GM23338 (cell line): ENCODE measurements at regions not wholly inside any gene's neighbourhood (a gene's known extent, or its start where the extent isn't known, plus 50 kb on each side); places are given as distances from the start of the nearest gene placed in this dataset.

Source experiments
- ATAC-seq: fragments of 200-7000 bp; cut with Tn5 transposase; 3 replicates; pipeline ENCODE4 v1.9.1; 2020
- DNase-seq: peaks from one replicate; pipeline ENCODE4 v3.0.0-alpha.2; 2015; ENCODE audit warnings: low spot score
- H2AFZ ChIP-seq: fragments of 200-600 bp; sonication (generic); 2 replicates; pipeline ENCODE4 v1.8.0; 2016; ENCODE audit warnings: antibody characterized with exemption, mild to moderate bottlenecking, moderate library complexity
- H3F3A ChIP-seq: fragments of 200-600 bp; sonication (generic); replicated peaks from 2 replicates; pipeline ENCODE4 v1.8.0; 2017; ENCODE audit warnings: antibody characterized with exemption, mixed run types, low read depth
- H3K27ac ChIP-seq: fragments of 200-600 bp; sonication (generic); 2 replicates; pipeline ENCODE4 v1.6.1; 2016; ENCODE audit warnings: low read depth
- H3K27me3 ChIP-seq: fragments of 200-600 bp; sonication (generic); 2 replicates; pipeline ENCODE4 v1.8.0; 2016; ENCODE audit warnings: mild to moderate bottlenecking, mixed run types, moderate library complexity; ENCODE audit not compliant: insufficient read depth
- H3K36me3 ChIP-seq: fragments of 200-600 bp; sonication (generic); 2 replicates; pipeline ENCODE4 v1.8.0; 2016; ENCODE audit warnings: mild to moderate bottlenecking; ENCODE audit not compliant: insufficient read depth
- H3K4me1 ChIP-seq: fragments of 200-600 bp; sonication (generic); 2 replicates; pipeline ENCODE4 v1.8.0; 2016; ENCODE audit warnings: mild to moderate bottlenecking, moderate library complexity; ENCODE audit not compliant: insufficient read depth
- H3K4me2 ChIP-seq: fragments of 200-600 bp; sonication (generic); 2 replicates; pipeline ENCODE4 v1.7.1; 2017; ENCODE audit warnings: mixed run types
- H3K4me3 ChIP-seq: fragments of 200-600 bp; sonication (generic); 2 replicates; pipeline ENCODE4 v1.6.1; 2016; ENCODE audit warnings: mixed run types
- H3K79me2 ChIP-seq: fragments of 200-600 bp; sonication (generic); replicated peaks from 2 replicates; pipeline ENCODE4 v1.8.0; 2017; ENCODE audit warnings: mild to moderate bottlenecking; ENCODE audit not compliant: insufficient read depth
- H3K9me2 ChIP-seq: fragments of 200-600 bp; sonication (generic); 2 replicates; pipeline ENCODE4 v1.8.0; 2017; ENCODE audit not compliant: insufficient read depth
- H4K20me1 ChIP-seq: fragments of 200-600 bp; sonication (generic); replicated peaks from 2 replicates; pipeline ENCODE4 v1.8.0; 2017; ENCODE audit warnings: mild to moderate bottlenecking; ENCODE audit not compliant: insufficient read depth
- H3K27ac Mint-ChIP-seq: 2 replicates; pipeline ENCODE4 v1.8.0; 2020; ENCODE audit warnings: inconsistent platforms, mild to moderate bottlenecking, moderate library complexity, mixed read lengths
- H3K27me3 Mint-ChIP-seq: 3 replicates; pipeline ENCODE4 v1.8.0; 2022; ENCODE audit warnings: low read depth, mild to moderate bottlenecking, moderate library complexity, mixed read lengths, inconsistent platforms; ENCODE audit not compliant: insufficient read depth, poor library complexity
- H3K36me3 Mint-ChIP-seq: 3 replicates; pipeline ENCODE4 v1.8.0; 2021; ENCODE audit warnings: low read depth, mild to moderate bottlenecking, inconsistent platforms, moderate library complexity, mixed read lengths
- H3K4me1 Mint-ChIP-seq: 3 replicates; pipeline ENCODE4 v1.8.0; 2020; ENCODE audit warnings: mild to moderate bottlenecking, inconsistent platforms, mixed read lengths
- H3K4me3 Mint-ChIP-seq: 3 replicates; pipeline ENCODE4 v1.8.0; 2021; ENCODE audit warnings: moderate library complexity, mild to moderate bottlenecking, inconsistent platforms, mixed read lengths
- H3K9me3 Mint-ChIP-seq: 3 replicates; pipeline ENCODE4 v1.8.0; 2020; ENCODE audit warnings: moderate library complexity, mild to moderate bottlenecking, inconsistent platforms, mixed read lengths
- CREB1 ChIP-seq: fragments of 250-450 bp; sonication (Bioruptor Pico); IDR thresholded peaks from 2 replicates; pipeline ENCODE4 v1.5.0; 2020; ENCODE audit warnings: low read depth, mild to moderate bottlenecking, moderate library complexity
- CTCF ChIP-seq, 2 experiments: fragments of 200-600 bp in 1 of 2; sonication (generic) in 1 of 2; conservative IDR thresholded peaks; 2 replicates each; pipeline versions ENCODE4 v1.5.1 to v1.6.1; 2016 to 2017; ENCODE audit warnings: antibody characterized with exemption in 2 of 2, low read depth in 2 of 2, mild to moderate bottlenecking in 2 of 2, moderate library complexity in 1 of 2
- ETS1 ChIP-seq: IDR thresholded peaks from 2 replicates; pipeline ENCODE4 v1.6.1; 2016; ENCODE audit warnings: antibody characterized with exemption
- EZH2 ChIP-seq: fragments of 200-600 bp; sonication (generic); IDR thresholded peaks from one replicate; pipeline ENCODE4 v1.8.0; 2017; ENCODE audit warnings: antibody characterized with exemption, mild to moderate bottlenecking, low read depth; ENCODE audit not compliant: unreplicated experiment
- EZH2phosphoT487 ChIP-seq: fragments of 200-600 bp; sonication (generic); IDR thresholded peaks from one replicate; pipeline ENCODE4 v1.8.1; 2018; ENCODE audit warnings: antibody characterized with exemption; ENCODE audit not compliant: unreplicated experiment
- JUNB ChIP-seq: IDR thresholded peaks from one replicate; pipeline ENCODE4 v1.6.1; 2016; ENCODE audit warnings: antibody characterized with exemption; ENCODE audit not compliant: unreplicated experiment
- NANOG ChIP-seq: IDR thresholded peaks from 2 replicates; pipeline ENCODE4 v1.6.1; 2016; ENCODE audit warnings: antibody characterized with exemption, borderline replicate concordance
- POLR2AphosphoS5 ChIP-seq: IDR thresholded peaks from 2 replicates; pipeline ENCODE4 v1.6.1; 2016; ENCODE audit warnings: antibody characterized with exemption, low read depth
- REST ChIP-seq: IDR thresholded peaks from one replicate; pipeline ENCODE4 v1.6.1; 2018; ENCODE audit warnings: antibody characterized with exemption; ENCODE audit not compliant: unreplicated experiment
- ZNF114 ChIP-seq: fragments of 250-450 bp; sonication (Bioruptor Pico); IDR thresholded peaks from 2 replicates; pipeline ENCODE4 v1.5.0; 2020; ENCODE audit warnings: mild to moderate bottlenecking, moderate library complexity
- ZNF331 ChIP-seq: fragments of 250-450 bp; sonication (Bioruptor Pico); IDR thresholded peaks from 2 replicates; pipeline ENCODE4 v1.5.0; 2020; ENCODE audit warnings: low read depth, mild to moderate bottlenecking, moderate library complexity
- ZNF462 ChIP-seq: fragments of 250-450 bp; sonication (Bioruptor Pico); IDR thresholded peaks from 2 replicates; pipeline ENCODE4 v1.5.0; 2020; ENCODE audit warnings: mild to moderate bottlenecking, moderate library complexity

- Mint-ChIP-seq H3K27me3 (no peaks in the 10 kb centered on the region), H3K4me3 (no peak overlapping the region), H3K27ac (no peak overlapping the region), H3K4me1 (peaks cover 14% of the 10 kb centered on the region), H3K36me3 (no peaks in the 10 kb centered on the region), H3K9me3 (no peaks in the 10 kb centered on the region)
- Histone ChIP-seq H3K36me3 (no peaks in the 10 kb centered on the region), H3K27me3 (no peaks in the 10 kb centered on the region), H4K20me1 (no peaks in the 10 kb centered on the region), H3K79me2 (no peaks in the 10 kb centered on the region), H3K4me2 (no peak overlapping the region), H3K4me1 (no peaks in the 10 kb centered on the region; the same call in 1 of the 2 replicates), H3F3A (no peaks in the 10 kb centered on the region), H3K9me2 (no peaks in the 10 kb centered on the region), H3K27ac (no peak overlapping the region), H3K4me3 (no peak overlapping the region), H2AFZ (no peak overlapping the region)
- ATAC-seq (no peak), DNase-seq (no peak)
- no peak for TF ChIP-seq CREB1 (CRISPR knock-in tag)
- TF ChIP-seq EZH2phosphoT487, result no peak
- TF ChIP-seq ZNF462, result no peak
- TF ChIP-seq NANOG, result no peak
- TF ChIP-seq CTCF (conservative IDR thresholded peaks at IDR 0.05; ENCODE audit: low read depth in 2 of 2), result no peak
- no peak for TF ChIP-seq ZNF331 (CRISPR knock-in tag)
- no peak for TF ChIP-seq POLR2AphosphoS5
- no peak for TF ChIP-seq EZH2
- TF ChIP-seq REST, result no peak
- no peak for TF ChIP-seq JUNB
- no peak for TF ChIP-seq ZNF114 (CRISPR knock-in tag)
- no peak for TF ChIP-seq ETS1
Measured at GRCh38 chr4:79743014-79743413, 330.0 kb downstream of the ANTXR2 start.
